Effector memory CD8-positive, alpha-beta T cell (primary cell): ENCODE measurements at regions not wholly inside any gene's neighbourhood (a gene's known extent, or its start where the extent isn't known, plus 50 kb on each side); places are given as distances from the start of the nearest gene placed in this dataset.
"Not testable (repeated sequence)": the region's sequence is repeated elsewhere in the genome, so short reads cannot be mapped to it uniquely, and the experiment has no call there.

Experiments
- ATAC-seq: fragments of 150-1000 bp; cut with Tn5 transposase; replicated peaks from 2 replicates; pipeline ENCODE4 v1.10.0; 2021; ENCODE audit warnings: mild to moderate bottlenecking, moderate library complexity
- DNase-seq, 3 experiments: peaks; one replicate each; pipeline ENCODE4 v3.0.0; 2021
- H3K27ac Mint-ChIP-seq, 2 donors: one replicate each; pipeline ENCODE4 v1.8.0; 2022; ENCODE audit warnings: mild to moderate bottlenecking in 2 of 2, mixed read lengths in 2 of 2, moderate library complexity in 2 of 2
- H3K27me3 Mint-ChIP-seq, 2 donors: one replicate each; pipeline ENCODE4 v1.8.0; 2022; ENCODE audit warnings: mixed read lengths in 2 of 2
- H3K36me3 Mint-ChIP-seq: one replicate; pipeline ENCODE4 v1.8.0; 2022; ENCODE audit warnings: mild to moderate bottlenecking, moderate library complexity, mixed read lengths; ENCODE audit not compliant: insufficient read depth
- H3K4me1 Mint-ChIP-seq, 2 donors: one replicate each; pipeline ENCODE4 v1.8.0; 2022; ENCODE audit warnings: low read depth in 2 of 2, mixed read lengths in 2 of 2
- H3K4me3 Mint-ChIP-seq, 2 donors: one replicate each; pipeline ENCODE4 v1.8.0; 2022; ENCODE audit warnings: mild to moderate bottlenecking in 2 of 2, mixed read lengths in 2 of 2, moderate library complexity in 2 of 2
- H3K9me3 Mint-ChIP-seq, 2 donors: one replicate each; pipeline ENCODE4 v1.8.0; 2022; ENCODE audit warnings: mixed read lengths in 2 of 2

GRCh38 chr4:27973700-27974099, 1113.1 kb downstream of the STIM2 start:
- no peaks in the 10 kb centered on the region for H3K36me3 Mint-ChIP-seq
- peaks cover 19 to 37% of the 10 kb centered on the region in 2 donors for H3K9me3 Mint-ChIP-seq
- H3K4me1 Mint-ChIP-seq, result no peaks in the 10 kb centered on the region
- no peak overlapping the region for H3K27ac Mint-ChIP-seq
- no peak for DNase-seq
- no peak for ATAC-seq
- no peaks in the 10 kb centered on the region for H3K27me3 Mint-ChIP-seq
- H3K4me3 Mint-ChIP-seq, result no peak overlapping the region

- Mint-ChIP-seq H3K36me3 (no peaks in the 10 kb centered on the region), H3K4me3 (no peak overlapping the region), H3K27me3 (no peaks in the 10 kb centered on the region), H3K27ac (no peak overlapping the region), H3K4me1 (no peaks in the 10 kb centered on the region), H3K9me3 (peaks cover 24 to 40% of the 10 kb centered on the region in 2 donors)
- no peak for ATAC-seq
- DNase-seq, result no peak
Observed at GRCh38 chr4:27974339-27974738, 1113.7 kb downstream of the STIM2 start.

- not testable (repeated sequence) for H3K4me3 Mint-ChIP-seq, H3K27me3 Mint-ChIP-seq, H3K27ac Mint-ChIP-seq, ATAC-seq, DNase-seq, H3K4me1 Mint-ChIP-seq, H3K36me3 Mint-ChIP-seq
- peaks cover 28 to 42% of the 10 kb centered on the region in 2 donors for H3K9me3 Mint-ChIP-seq
Observed at GRCh38 chr4:27974881-27975280, 1114.2 kb downstream of the STIM2 start.

- H3K4me3 Mint-ChIP-seq, H3K4me1 Mint-ChIP-seq, DNase-seq, H3K36me3 Mint-ChIP-seq, ATAC-seq, H3K27ac Mint-ChIP-seq, H3K27me3 Mint-ChIP-seq: not testable (repeated sequence)
- peaks cover 24 to 42% of the 10 kb centered on the region in 2 donors for H3K9me3 Mint-ChIP-seq
Observed at GRCh38 chr4:27978427-27979109, 1117.9 kb downstream of the STIM2 start.

- ATAC-seq, result no peak
- no peak overlapping the region for H3K27ac Mint-ChIP-seq
- peaks cover 5 to 15% of the 10 kb centered on the region in 2 donors for H3K9me3 Mint-ChIP-seq
- no peak overlapping the region for H3K4me3 Mint-ChIP-seq
- no peaks in the 10 kb centered on the region for H3K36me3 Mint-ChIP-seq
- no peaks in the 10 kb centered on the region for H3K4me1 Mint-ChIP-seq
- DNase-seq, result no peak
- no peaks in the 10 kb centered on the region for H3K27me3 Mint-ChIP-seq
Observed at GRCh38 chr4:27985522-27985921, 1124.9 kb downstream of the STIM2 start.

- Mint-ChIP-seq H3K27ac (no peak overlapping the region), H3K4me1 (no peaks in the 10 kb centered on the region), H3K4me3 (no peak overlapping the region), H3K36me3 (no peaks in the 10 kb centered on the region), H3K27me3 (no peaks in the 10 kb centered on the region), H3K9me3 (peaks cover 4 to 15% of the 10 kb centered on the region in 2 donors)
- DNase-seq (no peak), ATAC-seq (no peak)
Observed at GRCh38 chr4:27986476-27986875, 1125.8 kb downstream of the STIM2 start.

- peaks cover 4 to 10% of the 10 kb centered on the region in 2 donors for H3K9me3 Mint-ChIP-seq
- no peak overlapping the region for H3K27ac Mint-ChIP-seq
- DNase-seq (no peak), ATAC-seq (no peak)
- no peaks in the 10 kb centered on the region for H3K27me3 Mint-ChIP-seq
- H3K4me3 Mint-ChIP-seq, result no peak overlapping the region
- H3K4me1 Mint-ChIP-seq, result no peaks in the 10 kb centered on the region
- peaks cover 3% of the 10 kb centered on the region for H3K36me3 Mint-ChIP-seq
Observed at GRCh38 chr4:28001698-28002097, 1141.1 kb downstream of the STIM2 start.

- Mint-ChIP-seq H3K36me3 (no peaks in the 10 kb centered on the region), H3K9me3 (peaks cover 0 to 17% of the 10 kb centered on the region in 2 donors), H3K27me3 (no peaks in the 10 kb centered on the region), H3K4me3 (no peak overlapping the region), H3K4me1 (no peaks in the 10 kb centered on the region), H3K27ac (no peak overlapping the region)
- no peak for ATAC-seq
- no peak for DNase-seq
Observed at GRCh38 chr4:28004520-28004919, 1143.9 kb downstream of the STIM2 start.

- Mint-ChIP-seq H3K4me1 (no peaks in the 10 kb centered on the region), H3K27me3 (no peaks in the 10 kb centered on the region), H3K27ac (no peak overlapping the region), H3K36me3 (no peaks in the 10 kb centered on the region), H3K4me3 (no peak overlapping the region), H3K9me3 (peaks cover 0 to 21% of the 10 kb centered on the region in 2 donors)
- ATAC-seq (no peak), DNase-seq (no peak)
Observed at GRCh38 chr4:28006021-28006420, 1145.4 kb downstream of the STIM2 start.

- Mint-ChIP-seq H3K27me3 (no peaks in the 10 kb centered on the region), H3K4me3 (no peak overlapping the region), H3K36me3 (no peaks in the 10 kb centered on the region), H3K27ac (no peak overlapping the region), H3K9me3 (peaks cover 0 to 18% of the 10 kb centered on the region in 2 donors), H3K4me1 (no peaks in the 10 kb centered on the region)
- DNase-seq (no peak), ATAC-seq (no peak)
Observed at GRCh38 chr4:28007693-28008092, 1147.1 kb downstream of the STIM2 start.

- DNase-seq (no peak), ATAC-seq (no peak)
- Mint-ChIP-seq H3K36me3 (no peaks in the 10 kb centered on the region), H3K27me3 (no peaks in the 10 kb centered on the region), H3K27ac (no peak overlapping the region), H3K4me1 (no peaks in the 10 kb centered on the region), H3K4me3 (no peak overlapping the region), H3K9me3 (peaks cover 0 to 18% of the 10 kb centered on the region in 2 donors)
Observed at GRCh38 chr4:28009541-28009940, 1148.9 kb downstream of the STIM2 start.

- DNase-seq, result no peak
- Mint-ChIP-seq H3K4me1 (no peaks in the 10 kb centered on the region), H3K9me3 (peaks cover 0 to 18% of the 10 kb centered on the region in 2 donors), H3K4me3 (no peak overlapping the region), H3K36me3 (no peaks in the 10 kb centered on the region), H3K27me3 (no peaks in the 10 kb centered on the region), H3K27ac (no peak overlapping the region)
- no peak for ATAC-seq
Observed at GRCh38 chr4:28010577-28011240, 1150.1 kb downstream of the STIM2 start.

- no peaks in the 10 kb centered on the region for H3K4me1 Mint-ChIP-seq
- no peaks in the 10 kb centered on the region for H3K36me3 Mint-ChIP-seq
- no peak for DNase-seq
- H3K27me3 Mint-ChIP-seq, result no peaks in the 10 kb centered on the region
- H3K4me3 Mint-ChIP-seq, result no peak overlapping the region
- no peak overlapping the region for H3K27ac Mint-ChIP-seq
- H3K9me3 Mint-ChIP-seq, result peaks cover 8 to 18% of the 10 kb centered on the region in 2 donors
- ATAC-seq, result no peak
Observed at GRCh38 chr4:28014469-28014868, 1153.8 kb downstream of the STIM2 start.

GRCh38 chr4:28015996-28016395, 1155.4 kb downstream of the STIM2 start:
- Mint-ChIP-seq H3K27ac (no peak overlapping the region), H3K36me3 (no peaks in the 10 kb centered on the region), H3K4me3 (no peak overlapping the region), H3K27me3 (no peaks in the 10 kb centered on the region), H3K4me1 (no peaks in the 10 kb centered on the region), H3K9me3 (peaks cover 12 to 19% of the 10 kb centered on the region in 2 donors)
- no peak for DNase-seq
- no peak for ATAC-seq
